Bronchial epithelial cell (primary cell): ENCODE measurements at regions not wholly inside any gene's neighbourhood (a gene's known extent, or its start where the extent isn't known, plus 50 kb on each side); places are given as distances from the start of the nearest gene placed in this dataset.

Experiments
- DNase-seq: peaks from one replicate; pipeline ENCODE4 v3.0.0-alpha.2; 2010; ENCODE audit warnings: low read depth
- FAIRE-seq: peaks from 2 replicates; lab custom pipeline; 2011; peaks lifted over from hg19 to GRCh38; lab: Jason Lieb, UNC
- H3K27me3 ChIP-seq: 2 replicates; pipeline ENCODE4 v1.5.1; 2011; ENCODE audit warnings: low read length; ENCODE audit not compliant: control insufficient read depth, insufficient read depth
- H3K36me3 ChIP-seq: 2 replicates; pipeline ENCODE4 v1.5.1; 2011; ENCODE audit warnings: low read length; ENCODE audit not compliant: control insufficient read depth, insufficient read depth
- H3K4me3 ChIP-seq: 2 replicates; pipeline ENCODE4 v1.5.1; 2011; ENCODE audit warnings: mild to moderate bottlenecking, low read depth, low read length, control low read depth
- TF ChIP-seq, protein P1 (sequence below): IDR thresholded peaks from 2 replicates; pipeline ENCODE4 v1.5.1; 2011; ENCODE audit warnings: mild to moderate bottlenecking, moderate library complexity, low read length, control low read depth, inconsistent platforms; ENCODE audit not compliant: insufficient read depth, severe bottlenecking

DNA sequence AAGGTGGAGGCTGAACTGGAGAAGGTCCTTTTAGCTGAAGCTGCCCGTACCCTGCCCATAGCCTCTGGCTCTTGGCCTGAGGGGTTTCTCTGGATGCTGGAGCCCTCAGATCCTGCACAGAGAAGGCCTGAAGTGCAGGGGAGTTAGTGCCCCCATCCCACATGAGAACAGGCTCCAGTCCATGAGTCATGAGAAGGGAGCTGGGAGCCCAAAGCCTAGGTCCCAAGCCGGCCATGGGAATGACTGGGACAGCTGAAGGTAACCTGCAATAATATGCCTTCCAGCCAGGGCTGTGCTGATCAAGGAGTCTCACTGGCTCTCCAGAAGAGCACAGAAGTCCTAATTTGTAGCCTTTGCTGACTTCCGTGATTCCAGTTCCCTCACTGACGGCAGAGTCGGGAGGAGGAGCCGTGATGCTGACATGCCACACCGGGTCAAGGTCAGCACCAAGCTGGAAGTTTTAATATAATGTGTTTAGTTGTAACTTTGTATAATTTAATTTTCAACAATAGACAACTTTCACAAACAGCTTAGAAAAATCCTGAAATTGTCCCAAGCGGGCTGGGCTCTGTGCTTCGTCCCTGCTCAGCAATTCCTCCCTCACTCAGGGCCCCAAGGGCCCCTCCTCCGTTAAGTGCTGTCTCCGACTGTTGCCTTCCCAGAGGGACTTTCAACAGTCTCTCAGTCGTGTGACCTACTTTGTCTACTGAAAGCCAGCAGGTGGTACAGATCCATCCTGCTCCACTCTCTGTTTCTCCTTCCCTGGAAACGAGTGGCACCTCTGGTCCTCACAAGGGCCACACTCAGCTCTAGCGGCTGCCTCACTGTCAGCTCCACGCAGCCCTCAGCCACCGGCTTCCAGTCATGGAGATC, 387.8 kb downstream of the GADD45G start:
- no peak for FAIRE-seq
- Histone ChIP-seq H3K36me3 (no peaks in the 10 kb centered on the region), H3K4me3 (no peak overlapping the region), H3K27me3 (no peaks in the 10 kb centered on the region)
- DNase-seq = no peak
- TF ChIP-seq, protein P1, sequence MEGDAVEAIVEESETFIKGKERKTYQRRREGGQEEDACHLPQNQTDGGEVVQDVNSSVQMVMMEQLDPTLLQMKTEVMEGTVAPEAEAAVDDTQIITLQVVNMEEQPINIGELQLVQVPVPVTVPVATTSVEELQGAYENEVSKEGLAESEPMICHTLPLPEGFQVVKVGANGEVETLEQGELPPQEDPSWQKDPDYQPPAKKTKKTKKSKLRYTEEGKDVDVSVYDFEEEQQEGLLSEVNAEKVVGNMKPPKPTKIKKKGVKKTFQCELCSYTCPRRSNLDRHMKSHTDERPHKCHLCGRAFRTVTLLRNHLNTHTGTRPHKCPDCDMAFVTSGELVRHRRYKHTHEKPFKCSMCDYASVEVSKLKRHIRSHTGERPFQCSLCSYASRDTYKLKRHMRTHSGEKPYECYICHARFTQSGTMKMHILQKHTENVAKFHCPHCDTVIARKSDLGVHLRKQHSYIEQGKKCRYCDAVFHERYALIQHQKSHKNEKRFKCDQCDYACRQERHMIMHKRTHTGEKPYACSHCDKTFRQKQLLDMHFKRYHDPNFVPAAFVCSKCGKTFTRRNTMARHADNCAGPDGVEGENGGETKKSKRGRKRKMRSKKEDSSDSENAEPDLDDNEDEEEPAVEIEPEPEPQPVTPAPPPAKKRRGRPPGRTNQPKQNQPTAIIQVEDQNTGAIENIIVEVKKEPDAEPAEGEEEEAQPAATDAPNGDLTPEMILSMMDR = no peak

DNA sequence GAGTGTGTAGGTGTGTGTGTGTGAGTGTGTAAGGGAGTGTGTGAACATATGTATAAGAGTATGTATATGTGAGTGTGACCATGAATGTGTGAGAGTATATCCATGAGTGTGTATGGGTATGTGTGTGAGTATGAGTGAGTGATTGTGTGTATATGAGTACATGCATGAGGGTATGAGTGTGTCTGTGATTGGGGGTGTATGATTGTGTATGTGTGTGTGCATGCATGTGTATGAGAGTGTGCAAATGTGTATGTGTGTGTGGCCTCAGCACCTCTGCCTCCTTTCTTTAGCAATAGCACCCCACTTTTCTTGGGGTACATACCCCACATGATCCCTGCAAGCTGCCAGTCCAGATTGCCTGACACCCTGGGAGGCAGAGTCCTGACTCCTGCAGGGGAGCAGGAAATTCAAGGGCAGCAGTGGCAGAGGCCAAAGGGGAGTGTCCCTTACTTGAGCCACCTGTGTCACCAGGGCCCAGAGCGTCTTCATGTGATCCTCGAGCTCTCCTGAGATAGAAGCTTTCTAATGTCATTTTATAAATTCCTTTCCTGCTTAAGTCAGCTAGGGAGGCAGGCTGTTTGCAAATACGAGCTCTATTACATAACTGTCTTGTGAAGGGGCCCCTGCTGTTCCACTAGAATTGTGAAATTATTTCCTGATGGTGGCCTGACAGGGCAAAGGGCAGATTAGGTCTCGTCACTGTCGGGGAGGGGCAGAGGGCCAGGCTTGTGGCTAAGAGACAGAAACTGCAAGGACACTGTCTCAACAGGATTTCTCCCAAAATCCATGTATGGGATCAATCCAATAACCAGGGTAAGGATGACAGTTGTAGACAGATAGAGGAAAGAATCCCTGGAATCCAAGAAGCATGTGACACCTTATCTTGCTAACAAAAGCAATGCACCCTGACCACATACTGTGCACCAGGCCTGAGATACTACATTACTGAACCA, 389.1 kb downstream of the GADD45G start:
- TF ChIP-seq, protein P1 = no peak
- DNase-seq (no peak), FAIRE-seq (no peak)
- H3K36me3 ChIP-seq = no peaks in the 10 kb centered on the region
- H3K27me3 ChIP-seq = no peaks in the 10 kb centered on the region
- H3K4me3 ChIP-seq = no peak overlapping the region

DNA sequence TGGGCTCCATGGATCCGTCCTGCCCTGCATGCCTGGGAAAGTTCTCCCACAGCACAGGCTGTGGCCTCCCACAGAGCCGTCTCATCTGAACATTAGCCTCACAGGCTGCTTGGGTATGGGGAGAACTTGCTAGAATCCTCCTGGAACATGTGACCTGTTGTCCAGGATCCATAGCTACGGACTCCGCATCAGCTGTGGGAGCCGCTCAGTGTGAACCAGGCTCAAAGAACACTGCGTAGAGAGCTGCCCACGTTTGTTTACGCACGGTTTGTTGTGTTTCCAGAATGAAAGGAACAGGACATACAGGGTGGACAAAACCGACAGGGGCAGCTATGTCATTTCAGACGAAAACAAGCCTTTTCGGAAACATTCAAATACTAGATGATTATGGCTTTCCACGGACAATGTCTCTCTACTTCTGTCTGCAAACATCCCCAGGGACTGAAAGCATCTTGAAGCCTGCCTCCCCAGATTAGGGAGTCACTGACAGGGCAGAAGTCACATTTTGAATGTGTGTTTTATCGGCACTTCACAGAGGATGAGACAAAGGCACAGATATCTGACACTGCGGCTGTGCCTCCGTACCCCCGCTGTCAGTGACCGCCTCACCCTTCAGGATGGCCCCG, 390.3 kb downstream of the GADD45G start:
- Histone ChIP-seq H3K27me3 (no peaks in the 10 kb centered on the region), H3K36me3 (no peaks in the 10 kb centered on the region), H3K4me3 (no peak overlapping the region)
- FAIRE-seq = no peak
- TF ChIP-seq, protein P1 = no peak
- no peak for DNase-seq

DNA sequence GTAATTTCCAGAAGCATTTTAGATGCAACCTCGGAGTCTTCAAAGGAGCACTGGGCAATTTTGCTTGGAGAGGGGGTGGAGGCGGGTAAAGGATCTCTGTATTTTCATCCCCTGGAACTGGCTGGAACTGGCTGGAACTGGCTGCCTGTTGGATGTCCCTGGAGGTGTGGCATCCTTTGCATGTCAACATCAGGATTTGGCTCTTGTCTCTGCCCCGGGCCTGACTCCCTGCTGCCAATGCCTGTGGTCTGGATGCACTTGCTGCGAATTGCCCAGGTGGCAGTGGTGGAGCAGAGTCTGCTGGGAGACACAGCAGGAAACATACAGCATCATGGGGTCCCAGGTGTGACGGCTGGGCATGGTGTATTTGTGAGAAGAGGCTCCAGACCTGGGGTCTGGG, 391.3 kb downstream of the GADD45G start:
- FAIRE-seq (no peak), DNase-seq (no peak)
- Histone ChIP-seq H3K27me3 (no peaks in the 10 kb centered on the region), H3K36me3 (no peaks in the 10 kb centered on the region), H3K4me3 (no peak overlapping the region)
- TF ChIP-seq, protein P1 = no peak

DNA sequence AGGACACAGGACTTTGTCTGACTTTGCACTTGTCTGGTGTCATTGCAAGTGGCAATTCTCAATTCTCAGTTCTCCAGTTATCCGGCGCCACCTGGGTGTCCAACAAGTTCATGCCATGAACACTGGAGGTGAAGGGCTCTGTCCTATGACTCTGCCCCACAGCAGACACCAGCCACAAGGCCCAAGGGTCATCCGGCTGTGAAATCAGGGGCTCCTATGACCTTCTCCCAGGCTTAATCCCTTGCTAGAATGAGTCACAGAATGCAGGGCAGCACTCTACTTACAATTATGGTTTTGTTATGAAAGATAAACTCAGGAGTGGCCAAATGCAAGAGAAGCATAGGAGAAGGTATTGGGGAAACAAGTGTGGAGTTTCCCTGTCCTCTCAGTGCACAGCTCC, 392.0 kb downstream of the GADD45G start:
- Histone ChIP-seq H3K36me3 (no peaks in the 10 kb centered on the region), H3K27me3 (no peaks in the 10 kb centered on the region), H3K4me3 (no peak overlapping the region)
- DNase-seq (no peak), FAIRE-seq (no peak)
- TF ChIP-seq, protein P1 = no peak
